ENCODE measurements at regions not wholly inside any gene's neighbourhood (a gene's known extent, or its start where the extent isn't known, plus 50 kb on each side); places are given as distances from the start of the nearest gene placed in this dataset.

GRCh38 chr12:131564845-131565244, 146.0 kb upstream of the SFSWAP start:
- TF ChIP-seq CTCF (IDR thresholded peaks at IDR 0.05) (no peak), POLR2A (IDR thresholded peaks at IDR 0.05) (no peak)
